ENCODE measurements at regions not wholly inside any gene's neighbourhood (a gene's known extent, or its start where the extent isn't known, plus 50 kb on each side); places are given as distances from the start of the nearest gene placed in this dataset.

- Histone ChIP-seq H3K36me3 (replicated peaks in 1 of 2; ENCODE audit: control insufficient read depth in 1 of 2, insufficient read depth in 2 of 2, low read length in 2 of 2) (no peaks in the 10 kb centered on the region), H3K27ac (ENCODE audit: extremely low read length, insufficient read depth, low read length) (no peak overlapping the region), H3K79me2 (ENCODE audit: insufficient read depth, low read length) (no peaks in the 10 kb centered on the region), H3K4me2 (ENCODE audit: low read depth, low read length) (no peak overlapping the region), H3K9ac (ENCODE audit: insufficient read depth, low read depth, low read length) (no peak overlapping the region), H4K20me1 (ENCODE audit: insufficient read depth, low read length) (no peaks in the 10 kb centered on the region), H2AFZ (ENCODE audit: low read length) (no peak overlapping the region), H3K4me1 (ENCODE audit: insufficient read depth, low read length) (no peaks in the 10 kb centered on the region), H3K27me3 (ENCODE audit: control insufficient read depth in 1 of 2, insufficient read depth in 2 of 2, low read length in 2 of 2) (no peaks in the 10 kb centered on the region), H3K9me3 (ENCODE audit: low read length) (peaks cover 74% of the 10 kb centered on the region), H3K4me3 (replicated peaks in 1 of 3; ENCODE audit: insufficient read depth in 1 of 3, low read depth in 2 of 3, low read length in 3 of 3) (no peak overlapping the region)
- intact Hi-C loops (cut with micrococcal nuclease; ENCODE audit: unreplicated experiment) = no loop called here
- in situ Hi-C loops (cut with HindIII; ENCODE audit: extremely low pct_ligation_motif_present, low pct_unique_long_range_greater_than_20kb) = no loop called here
- TF ChIP-seq SMAD3 (CRISPR knock-in tag; IDR thresholded peaks at IDR 0.05) (no peak), ZNF362 (CRISPR knock-in tag; IDR thresholded peaks at IDR 0.05; ENCODE audit: borderline replicate concordance) (no peak), ZFP41 (CRISPR knock-in tag; IDR thresholded peaks at IDR 0.05; ENCODE audit: borderline replicate concordance) (no peak), ZFP36 (IDR thresholded peaks at IDR 0.05; ENCODE audit: borderline replicate concordance, low read depth, low read length, partially characterized antibody) (no peak), ZNF24 (IDR thresholded peaks at IDR 0.05) (no peak), ZNF616 (CRISPR knock-in tag; IDR thresholded peaks at IDR 0.05; ENCODE audit: low read depth) (no peak), SMARCC2 (IDR thresholded peaks at IDR 0.05) (no peak), PAX8 (CRISPR knock-in tag; IDR thresholded peaks at IDR 0.05; ENCODE audit: borderline replicate concordance) (no peak), ZNF550 (CRISPR knock-in tag; IDR thresholded peaks at IDR 0.05; ENCODE audit: borderline replicate concordance) (no peak), MEIS1 (CRISPR knock-in tag; IDR thresholded peaks at IDR 0.05; ENCODE audit: borderline replicate concordance) (no peak), THYN1 (CRISPR knock-in tag; IDR thresholded peaks at IDR 0.05; ENCODE audit: borderline replicate concordance, low read depth) (no peak), SALL2 (CRISPR knock-in tag; IDR thresholded peaks at IDR 0.05) (no peak), EHMT2 (IDR thresholded peaks at IDR 0.05; ENCODE audit: borderline replicate concordance, low read depth, low read length) (no peak), MIER3 (CRISPR knock-in tag; IDR thresholded peaks at IDR 0.05; ENCODE audit: borderline replicate concordance) (no peak), ZZZ3 (CRISPR knock-in tag; IDR thresholded peaks at IDR 0.05; ENCODE audit: borderline replicate concordance) (no peak), XBP1 (CRISPR knock-in tag; IDR thresholded peaks at IDR 0.05) (no peak), MYPOP (CRISPR knock-in tag; IDR thresholded peaks at IDR 0.05) (no peak), ZNF260 (CRISPR knock-in tag; IDR thresholded peaks at IDR 0.05; ENCODE audit: borderline replicate concordance, low read depth) (no peak)
- POLR2A ChIA-PET = no interaction called here
- FAIRE-seq (no peak), ATAC-seq (no peak), DNase-seq (ENCODE audit: low spot score) (no peak)
- no TSS peak for BruUV-seq (replicated peaks)
- CTCF ChIA-PET (ENCODE audit: low intra/inter-chr PET ratio, low total read pairs) = no interaction called here
- WGBS (ENCODE audit: low lambda C conversion rate) = 0% methylated on average over 1 of the region's 1 CpG
Measured at GRCh38 chr10:81414038-81414437, 461.0 kb upstream of the NRG3 start.

Measured in HepG2 (cell line).